ENCODE measurements at regions not wholly inside any gene's neighbourhood (a gene's known extent, or its start where the extent isn't known, plus 50 kb on each side); places are given as distances from the start of the nearest gene placed in this dataset.
A peak's percentile ranks its signal among the peaks of the same experiment; 100 is the strongest.

- peak in 1 of 2 donors; percentile 26 for DNase-seq
These were observed 206.4 kb upstream of the SLC39A10 start for GRCh38 chr2:195450552-195451113.

GRCh38 chr2:195447323-195447975 is 209.6 kb upstream of the SLC39A10 start:
- intact Hi-C loops (cut with DNase I; ENCODE audit: low total_unique reads), result no loop called here
- no peak for DNase-seq
- Histone ChIP-seq H3K27ac (no peak overlapping the region), H3K4me3 (no peak overlapping the region), H3K27me3 (no peaks in the 10 kb centered on the region), H3K4me1 (no peaks in the 10 kb centered on the region), H3K9me3 (peaks cover 0 to 4% (median 2%) of the 10 kb centered on the region in 4 donors), H3K36me3 (no peaks in the 10 kb centered on the region)
- WGBS, 5 donors, result 66 to 83% (median 72%) methylated on average over 5 of the region's 5 CpGs
- TF ChIP-seq POLR2AphosphoS5 (IDR thresholded peaks at IDR 0.05) (no peak), POLR2A (IDR thresholded peaks at IDR 0.05) (no peak), EP300 (IDR thresholded peaks at IDR 0.05) (no peak)

More at GRCh38 chr2:195450552-195451113, 206.4 kb upstream of the SLC39A10 start:
- Histone ChIP-seq H3K4me1 (no peaks in the 10 kb centered on the region), H3K27ac (no peak overlapping the region), H3K4me3 (no peak overlapping the region), H3K27me3 (no peaks in the 10 kb centered on the region), H3K36me3 (no peaks in the 10 kb centered on the region), H3K9me3 (no peaks in the 10 kb centered on the region)
- intact Hi-C loops (cut with DNase I; ENCODE audit: low total_unique reads), result no loop called here
- TF ChIP-seq EP300 (IDR thresholded peaks at IDR 0.05), result no peak
- 57 to 75% (median 68%) methylated on average over 3 of the region's 3 CpGs for WGBS, 5 donors

GRCh38 chr2:195445639-195446038 is 211.4 kb upstream of the SLC39A10 start:
- Histone ChIP-seq H3K4me1 (no peaks in the 10 kb centered on the region), H3K4me3 (no peak overlapping the region), H3K36me3 (no peaks in the 10 kb centered on the region), H3K27me3 (no peaks in the 10 kb centered on the region), H3K9me3 (peaks cover 0 to 20% (median 15%) of the 10 kb centered on the region in 4 donors), H3K27ac (no peak overlapping the region)
- intact Hi-C loops (cut with DNase I; ENCODE audit: low total_unique reads), result no loop called here
- DNase-seq, result no peak
- TF ChIP-seq POLR2A (IDR thresholded peaks at IDR 0.05) (no peak), CTCF (IDR thresholded peaks at IDR 0.05) (no peak), EP300 (IDR thresholded peaks at IDR 0.05) (no peak), POLR2AphosphoS5 (IDR thresholded peaks at IDR 0.05) (no peak)
- WGBS, 5 donors, result 50 to 77% (median 61%) methylated on average over 1 of the region's 1 CpG

GRCh38 chr2:195443926-195444325 is 213.1 kb upstream of the SLC39A10 start:
- no peak overlapping the region for H3K27ac ChIP-seq
- TF ChIP-seq POLR2A (IDR thresholded peaks at IDR 0.05) (no peak), CTCF (IDR thresholded peaks at IDR 0.05) (no peak), POLR2AphosphoS5 (IDR thresholded peaks at IDR 0.05) (no peak), EP300 (IDR thresholded peaks at IDR 0.05) (no peak)
- 36 to 46% (median 41%) methylated on average over 2 of the region's 2 CpGs for WGBS, 5 donors
- H3K36me3 ChIP-seq, result no peaks in the 10 kb centered on the region
- no peak for DNase-seq
- H3K4me1 ChIP-seq, result no peaks in the 10 kb centered on the region
- no peak overlapping the region for H3K4me3 ChIP-seq
- H3K9me3 ChIP-seq, result peaks cover 0 to 28% (median 23%) of the 10 kb centered on the region in 4 donors
- intact Hi-C loops (cut with DNase I; ENCODE audit: low total_unique reads), result no loop called here
- H3K27me3 ChIP-seq, result no peaks in the 10 kb centered on the region

GRCh38 chr2:195442458-195443175 is 214.4 kb upstream of the SLC39A10 start:
- Histone ChIP-seq H3K27me3 (no peaks in the 10 kb centered on the region), H3K27ac (no peak overlapping the region), H3K9me3 (peaks cover 0 to 28% (median 23%) of the 10 kb centered on the region in 4 donors), H3K4me1 (no peaks in the 10 kb centered on the region), H3K4me3 (no peak overlapping the region), H3K36me3 (no peaks in the 10 kb centered on the region)
- no peak for DNase-seq
- WGBS, 5 donors, result 56 to 71% (median 66%) methylated on average over 3 of the region's 3 CpGs
- TF ChIP-seq POLR2A (IDR thresholded peaks at IDR 0.05) (no peak), POLR2AphosphoS5 (IDR thresholded peaks at IDR 0.05) (no peak), CTCF (IDR thresholded peaks at IDR 0.05) (no peak), EP300 (IDR thresholded peaks at IDR 0.05) (no peak)
- intact Hi-C loops (cut with DNase I; ENCODE audit: low total_unique reads), result no loop called here

Data from stomach (tissue), 8 donors.